K562 (cell line): ENCODE measurements at regions not wholly inside any gene's neighbourhood (a gene's known extent, or its start where the extent isn't known, plus 50 kb on each side); places are given as distances from the start of the nearest gene placed in this dataset.

Source experiments
- ATAC-seq: fragments of 200-7000 bp; cut with Tn5 transposase; 3 replicates; pipeline ENCODE4 v1.9.1; 2020; ENCODE audit warnings: moderate library complexity
- BruUV-seq: library from RNA; stranded (reverse); fragments of 400-500 nt; replicated peaks from 2 replicates; lab custom pipeline; 2021; lab: Mats Ljungman, UMichigan
- CTCF ChIA-PET: fragments of 300-600 bp; formaldehyde crosslinking; extraction: SDS; loops from one replicate; lab custom pipeline; 2021; ENCODE audit warnings: low intra/inter-chr PET ratio; lab: Yijun Ruan, JAX
- POLR2A ChIA-PET: fragments of 300-600, 350-650 bp; sonication (Branson Sonifier 250); formaldehyde crosslinking; extraction: SDS; loops from one replicate; lab custom pipeline; 2021; ENCODE audit warnings: antibody characterized with exemption, inconsistent platforms; lab: Yijun Ruan, JAX
- DNase-seq, 4 experiments: peaks; one replicate each; pipeline versions ENCODE4 v3.0.0 to v3.0.0-alpha.2; 2011 to 2018; ENCODE audit warnings: low spot score in 3 of 4, mixed read lengths in 3 of 4; ENCODE audit errors: extremely low read depth in 1 of 4
- FAIRE-seq: peaks from 2 replicates; lab custom pipeline; 2011; peaks lifted over from hg19 to GRCh38; lab: Jason Lieb, UNC
- H2AFZ ChIP-seq: 2 replicates; pipeline ENCODE4 v1.6.0; 2011; ENCODE audit warnings: low read depth, low read length, control low read depth, inconsistent platforms
- H3K27ac ChIP-seq: fragments of 200-600 bp; 3 replicates; pipeline ENCODE4 v1.8.0; 2011; ENCODE audit warnings: low read depth, mild to moderate bottlenecking, control low read depth, inconsistent platforms, low read length, moderate library complexity, mixed read lengths; ENCODE audit errors: extremely low read depth
- H3K27me3 ChIP-seq, 2 experiments: fragments of 300-600 bp in 1 of 2; 2 replicates in 1 of 2; 3 replicates in 1 of 2; pipeline versions ENCODE4 v1.6.0 to v1.8.0; 2011; ENCODE audit warnings: inconsistent platforms in 2 of 2, low read length in 2 of 2, mild to moderate bottlenecking in 1 of 2, mixed read lengths in 1 of 2, moderate library complexity in 1 of 2; ENCODE audit not compliant: control insufficient read depth in 2 of 2, insufficient read depth in 2 of 2
- H3K36me3 ChIP-seq: fragments of 300-600 bp; 3 replicates; pipeline ENCODE4 v1.8.0; 2011; ENCODE audit warnings: mild to moderate bottlenecking, low read length, inconsistent platforms; ENCODE audit not compliant: control insufficient read depth, insufficient read depth
- H3K4me1 ChIP-seq, 2 experiments: fragments of 200-600 bp in 1 of 2; replicated peaks in 1 of 2; 2 replicates in 1 of 2; 3 replicates in 1 of 2; pipeline versions ENCODE4 v1.5.1 to v1.8.0; 2011; ENCODE audit warnings: inconsistent platforms in 2 of 2, low read length in 2 of 2, mild to moderate bottlenecking in 1 of 2, mixed read lengths in 1 of 2, moderate library complexity in 1 of 2; ENCODE audit not compliant: control insufficient read depth in 2 of 2, insufficient read depth in 2 of 2
- H3K4me2 ChIP-seq: 2 replicates; pipeline ENCODE4 v1.6.1; 2011; ENCODE audit warnings: low read length, control low read depth, inconsistent platforms, mixed read lengths; ENCODE audit not compliant: insufficient read depth
- H3K4me3 ChIP-seq: fragments of 200-600 bp; sonication (generic), shearing (Covaris generic); 2 replicates; pipeline ENCODE4 v1.5.1; 2016; ENCODE audit warnings: control low read depth, inconsistent platforms
- H3K79me2 ChIP-seq: fragments of 200-600 bp; 3 replicates; pipeline ENCODE4 v1.8.0; 2011; ENCODE audit warnings: low read length, inconsistent platforms; ENCODE audit not compliant: control insufficient read depth, insufficient read depth
- H3K9ac ChIP-seq, 2 experiments: 2 replicates each; pipeline versions ENCODE4 v1.6.0 to v1.6.1; 2011; ENCODE audit warnings: low read depth in 2 of 2, low read length in 2 of 2, control low read depth in 1 of 2, inconsistent platforms in 1 of 2, mild to moderate bottlenecking in 1 of 2, mixed read lengths in 1 of 2; ENCODE audit not compliant: insufficient read depth in 1 of 2
- H3K9me1 ChIP-seq: one replicate; pipeline ENCODE4 v1.6.0; 2011; ENCODE audit warnings: inconsistent platforms, mild to moderate bottlenecking, low read length, moderate library complexity; ENCODE audit not compliant: control insufficient read depth, insufficient read depth
- H3K9me3 ChIP-seq: replicated peaks from 2 replicates; pipeline ENCODE4 v1.5.1; 2011; ENCODE audit warnings: low read depth, low read length, inconsistent platforms; ENCODE audit not compliant: control insufficient read depth, insufficient read depth
- H4K20me1 ChIP-seq: replicated peaks from 2 replicates; pipeline ENCODE4 v1.6.1; 2011; ENCODE audit warnings: low read length, inconsistent platforms, mixed read lengths; ENCODE audit not compliant: control insufficient read depth, insufficient read depth
- GABPA ChIP-seq: fragments of 200-800 bp; sonication (Bioruptor generic); conservative IDR thresholded peaks from 2 replicates; pipeline ENCODE4 v1.6.1; 2016; ENCODE audit warnings: low read depth, missing genetic modification characterization, missing compliant biosample characterization
- HDGF ChIP-seq: fragments of 450-650 bp; IDR thresholded peaks from 2 replicates; pipeline ENCODE4 v1.6.1; 2016
- MNT ChIP-seq, 2 experiments: fragments of 450-650 bp; conservative IDR thresholded peaks; 2 replicates each; pipeline ENCODE4 v1.6.1; 2017; ENCODE audit warnings: mild to moderate bottlenecking in 2 of 2, moderate library complexity in 2 of 2
- TFAP4 ChIP-seq: sonication (generic); formaldehyde crosslinking; IDR thresholded peaks from 2 replicates; pipeline ENCODE4 v1.8.0; 2022; ENCODE audit warnings: missing genetic modification reagents, mild to moderate bottlenecking, moderate library complexity, borderline replicate concordance
- UBTF ChIP-seq, 2 experiments: IDR thresholded peaks; 2 replicates each; pipeline ENCODE4 v1.6.1; 2012; ENCODE audit warnings: improper control_type of control experiment in 2 of 2, low read depth in 2 of 2, low read length in 2 of 2, borderline replicate concordance in 1 of 2
- ZNF174 ChIP-seq: fragments of 250-450 bp; sonication (Bioruptor Pico); IDR thresholded peaks from 2 replicates; pipeline ENCODE4 v1.4.0; 2020; ENCODE audit warnings: mild to moderate bottlenecking
- WGBS: fragments of 100-300 bp; shearing (Covaris generic); methylation state at CpG from one replicate; pipeline ENCODE4 v1.1.6; 2016; ENCODE audit warnings: low coverage, mixed read lengths; ENCODE audit not compliant: insufficient coverage; ENCODE audit errors: missing lambda C conversion rate; 5-methylcytosine and 5-hydroxymethylcytosine counted together
- in situ Hi-C: fragments of 300-500 bp; cut with MboI; formaldehyde crosslinking; loops from 4 replicates; pipeline ENCODE4 v1.15.0; 2018; ENCODE audit warnings: inconsistent platforms, mixed read lengths
- intact Hi-C: fragments of 100-400 bp; cut with micrococcal nuclease; formaldehyde crosslinking; loops from 2 replicates; pipeline ENCODE4 v1.14.2; 2022

- TF ChIP-seq UBTF (IDR thresholded peaks at IDR 0.05; ENCODE audit: borderline replicate concordance in 1 of 2, low read depth in 2 of 2, low read length in 2 of 2) = no peak
- no peak for TF ChIP-seq ZNF174 (CRISPR knock-in tag)
- TF ChIP-seq TFAP4 (CRISPR knock-in tag) = no peak
- no peak for TF ChIP-seq MNT (conservative IDR thresholded peaks at IDR 0.05)
These were observed 104.0 kb downstream of the TFAP2A start (continued) for GRCh38 chr6:10310826-10311225.

- Histone ChIP-seq H4K20me1 (no peaks in the 10 kb centered on the region), H2AFZ (no peak overlapping the region), H3K27me3 (no peaks in the 10 kb centered on the region), H3K27ac (no peak overlapping the region), H3K4me2 (no peak overlapping the region), H3K36me3 (no peaks in the 10 kb centered on the region), H3K9ac (no peak overlapping the region), H3K4me1 (peaks cover 14 to 23% of the 10 kb centered on the region in 2 experiments), H3K79me2 (no peaks in the 10 kb centered on the region), H3K9me3 (no peaks in the 10 kb centered on the region), H3K4me3 (no peak overlapping the region), H3K9me1 (no peaks in the 10 kb centered on the region)
- CTCF ChIA-PET = no interaction called here
- no TSS peak for BruUV-seq
- intact Hi-C loops (no loop called here), in situ Hi-C loops (no loop called here)
- no peak for DNase-seq
- POLR2A ChIA-PET = interaction anchor here (0.7 to 1.3 kb wide), 2 partner anchors 8 to 9 kb away, joined by 3 to 4 read pairs; no protein-coding TSS in a partner anchor
- no peak for FAIRE-seq
- no peak for ATAC-seq
- 68% methylated on average over 4 of the region's 4 CpGs for WGBS
- TF ChIP-seq GABPA (tag) = no peak
- no peak for TF ChIP-seq HDGF
These were observed 104.6 kb downstream of the TFAP2A start for GRCh38 chr6:10310330-10310653.
